Gastrocnemius medialis (tissue), 4 donors: ENCODE measurements at regions not wholly inside any gene's neighbourhood (a gene's known extent, or its start where the extent isn't known, plus 50 kb on each side); places are given as distances from the start of the nearest gene placed in this dataset.

Source experiments
- ATAC-seq, 2 donors: fragments of 150-250 bp; one replicate each; pipeline ENCODE4 v1.9.1; 2016
- DNase-seq, 2 donors: peaks; one replicate each; pipeline ENCODE4 v3.0.0-alpha.2; 2019
- H3K27ac ChIP-seq, 4 donors: fragments of 200-600 bp; sonication (generic); 1 replicate in 1 of 4; 2 replicates in 3 of 4; pipeline ENCODE4 v1.5.1; 2016 to 2018; ENCODE audit warnings: mild to moderate bottlenecking in 2 of 4, moderate library complexity in 1 of 4
- H3K27me3 ChIP-seq, 3 donors: fragments of 200-600 bp; sonication (generic) in 2 of 3; 1 replicate in 1 of 3; 2 replicates in 2 of 3; pipeline versions ENCODE4 v1.5.1 to v1.6.0; 2016 to 2019; ENCODE audit warnings: mild to moderate bottlenecking in 1 of 3, moderate library complexity in 1 of 3
- H3K36me3 ChIP-seq, 2 donors: fragments of 200-600 bp; sonication (generic) in 1 of 2; one replicate each; pipeline ENCODE4 v1.5.1; 2017 to 2018
- H3K4me1 ChIP-seq, 2 donors: fragments of 200-600 bp; sonication (generic) in 1 of 2; one replicate each; pipeline ENCODE4 v1.5.1; 2016 to 2017; ENCODE audit warnings: mild to moderate bottlenecking in 2 of 2
- H3K4me3 ChIP-seq, 4 donors: fragments of 200-600 bp; sonication (generic) in 3 of 4; 1 replicate in 1 of 4; 2 replicates in 3 of 4; pipeline ENCODE4 v1.5.1; 2016 to 2019; ENCODE audit warnings: mild to moderate bottlenecking in 2 of 4
- H3K9me3 ChIP-seq, 3 donors: fragments of 200-600 bp; sonication (generic) in 2 of 3; 1 replicate in 1 of 3; 2 replicates in 2 of 3; pipeline ENCODE4 v1.5.1; 2016 to 2019
- CTCF ChIP-seq, 5 experiments: fragments of 450-650 bp in 3 of 5; fragments of 200-600 bp in 2 of 5; sonication (generic) in 2 of 5; IDR thresholded peaks in 4 of 5; conservative IDR thresholded peaks in 1 of 5; 1 replicate in 4 of 5; 2 replicates in 1 of 5; pipeline ENCODE4 v1.5.1; 2016 to 2019; ENCODE audit warnings: antibody characterized with exemption in 5 of 5, mild to moderate bottlenecking in 3 of 5, moderate library complexity in 3 of 5
- POLR2A ChIP-seq, 2 donors: fragments of 450-650 bp; IDR thresholded peaks; one replicate each; pipeline ENCODE4 v1.6.1; 2017; ENCODE audit warnings: antibody characterized with exemption in 2 of 2, mild to moderate bottlenecking in 2 of 2, moderate library complexity in 2 of 2
- in situ Hi-C, 4 donors: fragments of 200-750 bp; cut with MboI; loops; one replicate each; pipeline versions ENCODE4 v1.15.0 to v1.8.0; 2017; ENCODE audit warnings: low sequenced_read_pairs in 4 of 4
- intact Hi-C: fragments of 100-400 bp; cut with DNase I; formaldehyde crosslinking; loops from one replicate; pipeline ENCODE4 v1.15.1; 2023; ENCODE audit warnings: low total_unique reads

- TF ChIP-seq CTCF (IDR thresholded peaks at IDR 0.05 in 4 of 5, conservative IDR thresholded peaks at IDR 0.05 in 1 of 5) (no peak), POLR2A (IDR thresholded peaks at IDR 0.05) (no peak)
- no peaks in the 10 kb centered on the region for H3K4me1 ChIP-seq
- no peak for ATAC-seq
- H3K27me3 ChIP-seq: no peaks in the 10 kb centered on the region
- in situ Hi-C loops: no loop called here
- DNase-seq: no peak
- H3K36me3 ChIP-seq: no peaks in the 10 kb centered on the region
- no peak overlapping the region for H3K27ac ChIP-seq
- H3K4me3 ChIP-seq: no peak overlapping the region
- H3K9me3 ChIP-seq: no peaks in the 10 kb centered on the region
- intact Hi-C loops: no loop called here
Observed at GRCh38 chr5:116911074-116911473, 336.5 kb upstream of the SEMA6A start.

GRCh38 chr5:116908537-116908936, 333.9 kb upstream of the SEMA6A start:
- DNase-seq (no peak), ATAC-seq (no peak)
- Histone ChIP-seq H3K4me3 (no peak overlapping the region), H3K36me3 (no peaks in the 10 kb centered on the region), H3K27me3 (no peaks in the 10 kb centered on the region), H3K27ac (no peak overlapping the region), H3K9me3 (no peaks in the 10 kb centered on the region), H3K4me1 (no peaks in the 10 kb centered on the region)
- intact Hi-C loops (no loop called here), in situ Hi-C loops (no loop called here)
- no peak for TF ChIP-seq POLR2A (IDR thresholded peaks at IDR 0.05)

GRCh38 chr5:116905885-116906284, 331.3 kb upstream of the SEMA6A start:
- TF ChIP-seq CTCF (IDR thresholded peaks at IDR 0.05 in 4 of 5, conservative IDR thresholded peaks at IDR 0.05 in 1 of 5): no peak
- TF ChIP-seq POLR2A (IDR thresholded peaks at IDR 0.05): no peak
- Histone ChIP-seq H3K27ac (no peak overlapping the region), H3K4me1 (no peaks in the 10 kb centered on the region), H3K27me3 (no peaks in the 10 kb centered on the region), H3K9me3 (no peaks in the 10 kb centered on the region), H3K4me3 (no peak overlapping the region), H3K36me3 (no peaks in the 10 kb centered on the region)
- ATAC-seq: no peak
- no peak for DNase-seq
- intact Hi-C loops (no loop called here), in situ Hi-C loops (no loop called here)

- TF ChIP-seq CTCF (IDR thresholded peaks at IDR 0.05 in 4 of 5, conservative IDR thresholded peaks at IDR 0.05 in 1 of 5): no peak
- no peak for TF ChIP-seq POLR2A (IDR thresholded peaks at IDR 0.05)
- intact Hi-C loops (no loop called here), in situ Hi-C loops (no loop called here)
- no peak overlapping the region for H3K27ac ChIP-seq
- H3K4me1 ChIP-seq: peaks cover 0 to 8% of the 10 kb centered on the region in 2 donors
- ATAC-seq (no peak), DNase-seq (no peak)
- no peaks in the 10 kb centered on the region for H3K36me3 ChIP-seq
- no peaks in the 10 kb centered on the region for H3K9me3 ChIP-seq
- H3K4me3 ChIP-seq: no peak overlapping the region
- H3K27me3 ChIP-seq: no peaks in the 10 kb centered on the region
Observed at GRCh38 chr5:116900793-116901192, 326.2 kb upstream of the SEMA6A start.

GRCh38 chr5:116898917-116899316, 324.3 kb upstream of the SEMA6A start:
- Histone ChIP-seq H3K27ac (no peak overlapping the region), H3K4me3 (peak overlapping the region in 1 of 4 donors; percentile 23), H3K4me1 (peaks cover 0 to 8% of the 10 kb centered on the region in 2 donors), H3K36me3 (no peaks in the 10 kb centered on the region), H3K27me3 (no peaks in the 10 kb centered on the region), H3K9me3 (no peaks in the 10 kb centered on the region)
- DNase-seq (no peak), ATAC-seq (peak in 1 of 2 donors; percentile 39)
- no peak for TF ChIP-seq POLR2A (IDR thresholded peaks at IDR 0.05)
- TF ChIP-seq CTCF (IDR thresholded peaks at IDR 0.05 in 4 of 5, conservative IDR thresholded peaks at IDR 0.05 in 1 of 5): no peak
- in situ Hi-C loops: no loop called here
- intact Hi-C loops: no loop called here
